Nephron (organoid): ENCODE measurements at regions not wholly inside any gene's neighbourhood (a gene's known extent, or its start where the extent isn't known, plus 50 kb on each side); places are given as distances from the start of the nearest gene placed in this dataset.
"Not testable (repeated sequence)": the region's sequence is repeated elsewhere in the genome, so short reads cannot be mapped to it uniquely, and the experiment has no call there.

Experiments
- H3K27ac Mint-ChIP-seq, 3 experiments: 2 replicates each; pipeline ENCODE4 v1.8.0; 2020; ENCODE audit warnings: mixed read lengths in 3 of 3, mild to moderate bottlenecking in 2 of 3, moderate library complexity in 1 of 3
- H3K27me3 Mint-ChIP-seq: 2 replicates; pipeline ENCODE4 v1.8.0; 2021; ENCODE audit warnings: low read depth, mild to moderate bottlenecking, moderate library complexity, mixed read lengths
- H3K36me3 Mint-ChIP-seq: 2 replicates; pipeline ENCODE4 v1.8.0; 2020; ENCODE audit warnings: low read depth, mixed read lengths
- H3K4me1 Mint-ChIP-seq: 2 replicates; pipeline ENCODE4 v1.8.0; 2020; ENCODE audit warnings: mixed read lengths
- H3K4me3 Mint-ChIP-seq, 3 experiments: 2 replicates each; pipeline ENCODE4 v1.8.0; 2020; ENCODE audit warnings: mild to moderate bottlenecking in 3 of 3, mixed read lengths in 3 of 3, moderate library complexity in 2 of 3
- H3K9me3 Mint-ChIP-seq: 2 replicates; pipeline ENCODE4 v1.8.0; 2020; ENCODE audit warnings: mixed read lengths
- TF ChIP-seq, protein P1 (sequence below), 3 experiments: fragments of 200-600 bp; sonication (generic); IDR thresholded peaks; one replicate each; pipeline ENCODE4 v1.5.0; 2021; ENCODE audit warnings: antibody characterized with exemption in 3 of 3; ENCODE audit not compliant: unreplicated experiment in 3 of 3

DNA sequence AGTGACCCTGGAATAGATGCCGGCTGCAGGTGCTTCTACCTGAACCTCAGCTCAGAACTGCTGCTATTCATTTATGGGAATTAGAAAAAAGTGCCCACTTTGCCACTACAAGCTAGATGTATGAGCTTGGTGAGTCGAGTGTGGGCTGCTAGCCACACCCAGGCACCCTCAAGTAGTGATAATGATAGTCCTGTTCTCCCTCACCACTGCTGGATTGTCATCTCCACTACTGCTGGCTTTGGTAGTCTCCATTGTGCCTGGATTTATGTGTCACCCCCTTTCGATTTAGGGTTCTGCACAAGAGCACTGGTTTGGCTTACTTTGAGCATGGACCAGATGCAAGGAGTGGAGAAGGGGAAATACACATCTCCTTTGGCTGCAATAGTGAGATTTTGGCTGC, 73.0 kb upstream of the N4BP1 start:
- peaks cover 29% of the 10 kb centered on the region for H3K27me3 Mint-ChIP-seq

DNA sequence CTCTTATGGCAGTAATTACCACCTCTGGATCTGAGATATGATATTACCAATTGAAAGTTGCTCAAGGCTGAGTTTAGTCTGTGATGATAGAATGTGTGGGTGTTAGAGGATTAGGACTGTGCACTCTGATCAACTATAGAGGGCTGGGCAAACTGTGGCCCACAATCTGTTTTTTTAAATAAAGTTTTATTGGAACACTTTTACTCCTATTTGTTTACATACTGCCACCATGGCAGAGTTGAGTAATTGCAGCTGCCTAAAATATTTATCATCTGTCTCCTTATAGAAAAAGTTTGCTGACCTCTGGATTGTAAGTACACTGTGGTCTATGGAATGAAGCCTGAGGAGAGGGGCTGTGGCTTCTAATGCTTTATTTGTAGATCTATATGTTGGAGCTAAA, 71.5 kb upstream of the N4BP1 start:
- Mint-ChIP-seq H3K4me1 (no peaks in the 10 kb centered on the region), H3K36me3 (no peaks in the 10 kb centered on the region), H3K27me3 (peaks cover 26% of the 10 kb centered on the region), H3K4me3 (no peak overlapping the region), H3K27ac (no peak overlapping the region), H3K9me3 (peaks cover 2% of the 10 kb centered on the region)
- TF ChIP-seq, protein P1, sequence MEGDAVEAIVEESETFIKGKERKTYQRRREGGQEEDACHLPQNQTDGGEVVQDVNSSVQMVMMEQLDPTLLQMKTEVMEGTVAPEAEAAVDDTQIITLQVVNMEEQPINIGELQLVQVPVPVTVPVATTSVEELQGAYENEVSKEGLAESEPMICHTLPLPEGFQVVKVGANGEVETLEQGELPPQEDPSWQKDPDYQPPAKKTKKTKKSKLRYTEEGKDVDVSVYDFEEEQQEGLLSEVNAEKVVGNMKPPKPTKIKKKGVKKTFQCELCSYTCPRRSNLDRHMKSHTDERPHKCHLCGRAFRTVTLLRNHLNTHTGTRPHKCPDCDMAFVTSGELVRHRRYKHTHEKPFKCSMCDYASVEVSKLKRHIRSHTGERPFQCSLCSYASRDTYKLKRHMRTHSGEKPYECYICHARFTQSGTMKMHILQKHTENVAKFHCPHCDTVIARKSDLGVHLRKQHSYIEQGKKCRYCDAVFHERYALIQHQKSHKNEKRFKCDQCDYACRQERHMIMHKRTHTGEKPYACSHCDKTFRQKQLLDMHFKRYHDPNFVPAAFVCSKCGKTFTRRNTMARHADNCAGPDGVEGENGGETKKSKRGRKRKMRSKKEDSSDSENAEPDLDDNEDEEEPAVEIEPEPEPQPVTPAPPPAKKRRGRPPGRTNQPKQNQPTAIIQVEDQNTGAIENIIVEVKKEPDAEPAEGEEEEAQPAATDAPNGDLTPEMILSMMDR (IDR thresholded peaks at IDR 0.05; ENCODE audit: unreplicated experiment in 3 of 3), result no peak

More for the DNA sequence above, 73.0 kb upstream of the N4BP1 start:
- Mint-ChIP-seq H3K9me3 (peaks cover 2% of the 10 kb centered on the region), H3K27ac (no peak overlapping the region), H3K4me3 (no peak overlapping the region), H3K4me1 (no peaks in the 10 kb centered on the region), H3K36me3 (no peaks in the 10 kb centered on the region)
- TF ChIP-seq, protein P1 (IDR thresholded peaks at IDR 0.05; ENCODE audit: unreplicated experiment in 3 of 3), result no peak

DNA sequence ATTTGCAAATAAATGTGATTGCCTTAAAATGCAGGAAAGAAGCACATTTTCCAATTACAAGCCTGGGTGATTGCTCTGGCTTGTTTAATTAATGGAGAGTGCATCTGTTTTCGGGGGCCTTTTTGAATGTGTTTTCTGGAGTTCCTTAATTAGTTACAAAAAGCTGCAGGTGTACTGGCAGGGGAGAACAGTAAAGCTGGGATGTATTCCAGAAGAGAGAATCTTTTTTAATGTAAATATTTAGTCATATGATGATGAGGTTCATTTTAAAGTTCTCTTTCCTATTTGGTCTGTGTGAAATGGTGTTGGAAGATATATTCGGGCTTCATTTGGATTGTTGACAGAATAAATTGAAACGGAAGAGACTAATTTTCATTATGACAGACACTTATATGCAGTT, 70.9 kb upstream of the N4BP1 start:
- no peak overlapping the region for H3K4me3 Mint-ChIP-seq
- no peaks in the 10 kb centered on the region for H3K4me1 Mint-ChIP-seq
- no peaks in the 10 kb centered on the region for H3K36me3 Mint-ChIP-seq
- H3K9me3 Mint-ChIP-seq, result peaks cover 2% of the 10 kb centered on the region
- TF ChIP-seq, protein P1 (IDR thresholded peaks at IDR 0.05; ENCODE audit: unreplicated experiment in 3 of 3), result no peak
- peaks cover 30% of the 10 kb centered on the region for H3K27me3 Mint-ChIP-seq
- no peak overlapping the region for H3K27ac Mint-ChIP-seq

DNA sequence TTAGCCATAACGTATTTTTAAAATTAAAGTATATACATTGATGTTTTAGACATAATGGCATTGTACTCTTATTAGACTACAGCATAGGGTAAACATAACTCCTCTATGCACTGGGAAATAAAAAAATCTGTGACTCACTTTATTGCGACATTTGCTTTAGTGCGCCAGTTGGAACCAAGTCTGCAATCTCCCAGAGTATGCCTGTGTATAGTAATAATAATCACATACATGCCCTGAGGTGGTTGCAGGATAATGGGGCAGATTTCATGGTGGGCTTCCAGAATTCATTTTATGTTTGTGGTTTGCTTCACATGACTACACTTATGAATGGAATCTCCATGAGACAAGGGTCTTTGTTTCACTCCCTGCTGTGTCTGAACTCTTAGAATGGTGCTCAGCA, 66.9 kb upstream of the N4BP1 start:
- H3K4me3 Mint-ChIP-seq, result no peak overlapping the region
- TF ChIP-seq, protein P1 (IDR thresholded peaks at IDR 0.05; ENCODE audit: unreplicated experiment in 3 of 3), result no peak
- peaks cover 7% of the 10 kb centered on the region for H3K9me3 Mint-ChIP-seq
- H3K36me3 Mint-ChIP-seq, result no peaks in the 10 kb centered on the region
- H3K27ac Mint-ChIP-seq, result no peak overlapping the region
- H3K27me3 Mint-ChIP-seq, result peaks cover 9% of the 10 kb centered on the region
- no peaks in the 10 kb centered on the region for H3K4me1 Mint-ChIP-seq

DNA sequence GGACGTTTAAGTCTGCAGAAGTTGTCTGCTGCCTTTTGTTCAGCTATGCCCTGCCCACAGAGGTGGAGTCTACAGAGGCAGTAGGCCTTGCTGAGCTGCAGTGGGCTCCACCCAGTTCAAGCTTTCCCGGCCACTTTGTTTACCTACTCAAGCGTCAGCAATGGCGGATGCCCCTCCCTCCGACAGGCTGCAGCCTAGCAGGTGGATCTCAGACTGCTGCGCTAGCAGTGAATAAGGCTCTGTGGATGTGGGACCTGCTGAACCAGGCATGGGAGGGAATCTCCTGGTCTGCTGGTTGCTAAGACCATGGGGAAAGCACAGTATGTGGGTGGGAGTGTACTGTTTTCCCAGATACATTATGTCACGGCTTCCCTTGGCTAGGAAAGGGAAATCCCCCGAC, 58.2 kb upstream of the N4BP1 start:
- Mint-ChIP-seq H3K9me3 (peaks cover 18% of the 10 kb centered on the region), H3K27me3 (peaks cover 15% of the 10 kb centered on the region)
- H3K4me1 Mint-ChIP-seq, H3K27ac Mint-ChIP-seq, H3K4me3 Mint-ChIP-seq, H3K36me3 Mint-ChIP-seq: not testable (repeated sequence)

DNA sequence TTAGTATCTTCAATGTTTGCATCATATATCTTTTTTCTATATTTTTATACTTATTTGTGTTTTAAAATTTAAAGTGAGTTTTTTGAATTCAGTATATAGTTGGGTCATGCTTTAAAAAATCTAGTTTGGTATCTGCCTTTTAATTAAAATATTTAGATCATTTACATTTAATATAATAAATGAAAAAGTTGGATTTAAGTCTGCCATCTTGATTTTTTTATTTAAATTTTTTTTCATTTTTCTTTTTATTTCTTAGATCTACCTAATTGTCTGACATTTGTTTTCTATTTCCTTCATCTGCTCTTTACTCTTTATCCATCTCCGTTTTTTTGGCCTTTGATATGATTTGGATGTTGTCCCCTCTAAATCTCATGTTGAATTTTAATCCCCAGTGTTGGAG, 50.0 kb upstream of the N4BP1 start:
- H3K27me3 Mint-ChIP-seq, result peaks cover 5% of the 10 kb centered on the region
- H3K4me3 Mint-ChIP-seq, result no peak overlapping the region
- H3K9me3 Mint-ChIP-seq, result peaks cover 35% of the 10 kb centered on the region
- H3K36me3 Mint-ChIP-seq, result no peaks in the 10 kb centered on the region
- H3K4me1 Mint-ChIP-seq, result no peaks in the 10 kb centered on the region
- TF ChIP-seq, protein P1 (IDR thresholded peaks at IDR 0.05; ENCODE audit: unreplicated experiment in 3 of 3), result no peak
- H3K27ac Mint-ChIP-seq, result no peak overlapping the region
